ENCODE measurements at regions not wholly inside any gene's neighbourhood (a gene's known extent, or its start where the extent isn't known, plus 50 kb on each side); places are given as distances from the start of the nearest gene placed in this dataset.
"Not testable (repeated sequence)": the region's sequence is repeated elsewhere in the genome, so short reads cannot be mapped to it uniquely, and the experiment has no call there.

GRCh38 chr10:2214805-2215204, 477.5 kb upstream of the ADARB2 start:
- no peak for DNase-seq

- DNase-seq = no peak
Observed at GRCh38 chr10:2214092-2214491, 476.8 kb upstream of the ADARB2 start.

- no peak for DNase-seq
Observed at GRCh38 chr10:2212244-2212834, 475.0 kb upstream of the ADARB2 start.

GRCh38 chr10:2210088-2210487, 472.8 kb upstream of the ADARB2 start:
- no peak for DNase-seq

GRCh38 chr10:2208106-2208505, 470.8 kb upstream of the ADARB2 start:
- no peak for DNase-seq

GRCh38 chr10:2207246-2207922, 470.1 kb upstream of the ADARB2 start:
- DNase-seq = no peak

GRCh38 chr10:2205406-2205805, 468.1 kb upstream of the ADARB2 start:
- DNase-seq = no peak

- no peak for DNase-seq
Observed at GRCh38 chr10:2202401-2202800, 465.1 kb upstream of the ADARB2 start.

- no peak for DNase-seq
Observed at GRCh38 chr10:2201534-2202099, 464.3 kb upstream of the ADARB2 start.

- DNase-seq = no peak
Observed at GRCh38 chr10:2197663-2198062, 460.3 kb upstream of the ADARB2 start.

- DNase-seq = no peak
Observed at GRCh38 chr10:2196272-2196671, 458.9 kb upstream of the ADARB2 start.

GRCh38 chr10:2189356-2189755, 452.0 kb upstream of the ADARB2 start:
- DNase-seq = not testable (repeated sequence)

GRCh38 chr10:2188371-2188770, 451.0 kb upstream of the ADARB2 start:
- DNase-seq = no peak

- no peak for DNase-seq
Observed at GRCh38 chr10:2173327-2173726, 436.0 kb upstream of the ADARB2 start.

GRCh38 chr10:2165771-2166460, 428.6 kb upstream of the ADARB2 start:
- DNase-seq = no peak

GRCh38 chr10:2150288-2150687, 413.0 kb upstream of the ADARB2 start:
- no peak for DNase-seq

GRCh38 chr10:2145926-2146478, 408.7 kb upstream of the ADARB2 start:
- DNase-seq = no peak

GRCh38 chr10:2145491-2145890, 408.2 kb upstream of the ADARB2 start:
- DNase-seq = no peak

- no peak for DNase-seq
Observed at GRCh38 chr10:2144584-2144983, 407.3 kb upstream of the ADARB2 start.

- no peak for DNase-seq
Observed at GRCh38 chr10:2143213-2143835, 406.0 kb upstream of the ADARB2 start.

GRCh38 chr10:2139746-2140145, 402.4 kb upstream of the ADARB2 start:
- DNase-seq = no peak

- no peak for DNase-seq
Observed at GRCh38 chr10:2137549-2138174, 400.3 kb upstream of the ADARB2 start.

Measured in activated T-cell treated with anti-CD3 and anti-CD28 coated beads for 4 hours (primary cell).